Central memory CD8-positive, alpha-beta T cell (primary cell): ENCODE measurements at regions not wholly inside any gene's neighbourhood (a gene's known extent, or its start where the extent isn't known, plus 50 kb on each side); places are given as distances from the start of the nearest gene placed in this dataset.

Source experiments
- ATAC-seq: fragments of 150-1000 bp; cut with Tn5 transposase; replicated peaks from 2 replicates; pipeline ENCODE4 v1.10.0; 2022; ENCODE audit warnings: mild to moderate bottlenecking, moderate FRiP score, moderate number of reproducible peaks; ENCODE audit not compliant: poor library complexity, severe bottlenecking; ENCODE audit errors: extremely low read depth
- DNase-seq, 2 donors: peaks; one replicate each; pipeline ENCODE4 v3.0.0; 2021; ENCODE audit warnings: low spot score in 2 of 2
- H3K27ac Mint-ChIP-seq: one replicate; pipeline ENCODE4 v1.8.0; 2022; ENCODE audit warnings: low read depth, mild to moderate bottlenecking, moderate library complexity, mixed read lengths
- H3K27me3 Mint-ChIP-seq: one replicate; pipeline ENCODE4 v1.8.0; 2022; ENCODE audit warnings: mixed read lengths
- H3K36me3 Mint-ChIP-seq: one replicate; pipeline ENCODE4 v1.8.0; 2022; ENCODE audit warnings: mild to moderate bottlenecking, moderate library complexity, mixed read lengths; ENCODE audit not compliant: insufficient read depth
- H3K4me1 Mint-ChIP-seq: one replicate; pipeline ENCODE4 v1.8.0; 2022; ENCODE audit warnings: mixed read lengths
- H3K4me3 Mint-ChIP-seq: one replicate; pipeline ENCODE4 v1.8.0; 2022; ENCODE audit warnings: mild to moderate bottlenecking, moderate library complexity, mixed read lengths
- H3K9me3 Mint-ChIP-seq: one replicate; pipeline ENCODE4 v1.8.0; 2022; ENCODE audit warnings: mixed read lengths

GRCh38 chr5:96079075-96079474 is 117.4 kb upstream of the ELL2 start:
- H3K27me3 Mint-ChIP-seq, result peaks cover 19% of the 10 kb centered on the region
- H3K9me3 Mint-ChIP-seq, result no peaks in the 10 kb centered on the region
- H3K4me3 Mint-ChIP-seq, result no peak overlapping the region
- H3K27ac Mint-ChIP-seq, result no peak overlapping the region
- DNase-seq (no peak), ATAC-seq (no peak)
- no peaks in the 10 kb centered on the region for H3K4me1 Mint-ChIP-seq
- H3K36me3 Mint-ChIP-seq, result peaks cover 2% of the 10 kb centered on the region

GRCh38 chr5:96076451-96076850 is 114.8 kb upstream of the ELL2 start:
- Mint-ChIP-seq H3K4me1 (no peaks in the 10 kb centered on the region), H3K27me3 (peaks cover 16% of the 10 kb centered on the region), H3K36me3 (peaks cover 2% of the 10 kb centered on the region), H3K9me3 (no peaks in the 10 kb centered on the region), H3K4me3 (no peak overlapping the region), H3K27ac (no peak overlapping the region)
- ATAC-seq, result no peak
- no peak for DNase-seq

GRCh38 chr5:96075579-96076289 is 114.1 kb upstream of the ELL2 start:
- H3K4me1 Mint-ChIP-seq, result no peaks in the 10 kb centered on the region
- H3K27ac Mint-ChIP-seq, result no peak overlapping the region

GRCh38 chr5:96074870-96075269 is 113.2 kb upstream of the ELL2 start:
- Mint-ChIP-seq H3K27me3 (peaks cover 9% of the 10 kb centered on the region), H3K4me3 (no peak overlapping the region), H3K27ac (no peak overlapping the region), H3K9me3 (no peaks in the 10 kb centered on the region), H3K36me3 (peaks cover 2% of the 10 kb centered on the region), H3K4me1 (no peaks in the 10 kb centered on the region)
- DNase-seq (no peak), ATAC-seq (no peak)

More at GRCh38 chr5:96075579-96076289, 114.1 kb upstream of the ELL2 start:
- Mint-ChIP-seq H3K4me3 (no peak overlapping the region), H3K9me3 (no peaks in the 10 kb centered on the region), H3K27me3 (peaks cover 10% of the 10 kb centered on the region), H3K36me3 (peaks cover 2% of the 10 kb centered on the region)
- DNase-seq (no peak), ATAC-seq (no peak)

- no peaks in the 10 kb centered on the region for H3K9me3 Mint-ChIP-seq
- H3K27me3 Mint-ChIP-seq, result peaks cover 9% of the 10 kb centered on the region
- H3K36me3 Mint-ChIP-seq, result peaks cover 2% of the 10 kb centered on the region
- DNase-seq, result no peak
- no peak overlapping the region for H3K4me3 Mint-ChIP-seq
- H3K4me1 Mint-ChIP-seq, result no peaks in the 10 kb centered on the region
- no peak overlapping the region for H3K27ac Mint-ChIP-seq
- ATAC-seq, result no peak
Observed at GRCh38 chr5:96074460-96074859, 112.8 kb upstream of the ELL2 start.

GRCh38 chr5:96072791-96073165 is 111.1 kb upstream of the ELL2 start:
- no peaks in the 10 kb centered on the region for H3K4me1 Mint-ChIP-seq
- peaks cover 6% of the 10 kb centered on the region for H3K27me3 Mint-ChIP-seq
- no peak for ATAC-seq
- no peaks in the 10 kb centered on the region for H3K9me3 Mint-ChIP-seq
- H3K27ac Mint-ChIP-seq, result no peak overlapping the region
- H3K4me3 Mint-ChIP-seq, result no peak overlapping the region
- H3K36me3 Mint-ChIP-seq, result no peaks in the 10 kb centered on the region
- no peak for DNase-seq

- H3K36me3 Mint-ChIP-seq, result no peaks in the 10 kb centered on the region
- no peaks in the 10 kb centered on the region for H3K9me3 Mint-ChIP-seq
- no peak overlapping the region for H3K4me3 Mint-ChIP-seq
- H3K4me1 Mint-ChIP-seq, result no peaks in the 10 kb centered on the region
- DNase-seq (no peak), ATAC-seq (no peak)
- H3K27ac Mint-ChIP-seq, result no peak overlapping the region
- peaks cover 1% of the 10 kb centered on the region for H3K27me3 Mint-ChIP-seq
Observed at GRCh38 chr5:96072138-96072790, 110.6 kb upstream of the ELL2 start.

- no peaks in the 10 kb centered on the region for H3K36me3 Mint-ChIP-seq
- no peak overlapping the region for H3K4me3 Mint-ChIP-seq
- no peak for ATAC-seq
- no peaks in the 10 kb centered on the region for H3K27me3 Mint-ChIP-seq
- H3K9me3 Mint-ChIP-seq, result no peaks in the 10 kb centered on the region
- no peak for DNase-seq
- no peaks in the 10 kb centered on the region for H3K4me1 Mint-ChIP-seq
- H3K27ac Mint-ChIP-seq, result no peak overlapping the region
Observed at GRCh38 chr5:96070622-96071225, 109.1 kb upstream of the ELL2 start.

- H3K27me3 Mint-ChIP-seq, result no peaks in the 10 kb centered on the region
- H3K36me3 Mint-ChIP-seq, result no peaks in the 10 kb centered on the region
- H3K27ac Mint-ChIP-seq, result no peak overlapping the region
- no peaks in the 10 kb centered on the region for H3K9me3 Mint-ChIP-seq
- ATAC-seq (no peak), DNase-seq (no peak)
- no peaks in the 10 kb centered on the region for H3K4me1 Mint-ChIP-seq
- no peak overlapping the region for H3K4me3 Mint-ChIP-seq
Observed at GRCh38 chr5:96067894-96068614, 106.4 kb upstream of the ELL2 start.

GRCh38 chr5:96067251-96067650 is 105.6 kb upstream of the ELL2 start:
- DNase-seq (no peak), ATAC-seq (no peak)
- Mint-ChIP-seq H3K9me3 (no peaks in the 10 kb centered on the region), H3K27me3 (no peaks in the 10 kb centered on the region), H3K4me1 (no peaks in the 10 kb centered on the region), H3K36me3 (no peaks in the 10 kb centered on the region), H3K4me3 (no peak overlapping the region), H3K27ac (no peak overlapping the region)

GRCh38 chr5:96066386-96066719 is 104.7 kb upstream of the ELL2 start:
- no peak overlapping the region for H3K4me3 Mint-ChIP-seq
- ATAC-seq (no peak), DNase-seq (no peak)
- H3K9me3 Mint-ChIP-seq, result no peaks in the 10 kb centered on the region
- no peaks in the 10 kb centered on the region for H3K36me3 Mint-ChIP-seq
- no peaks in the 10 kb centered on the region for H3K4me1 Mint-ChIP-seq
- H3K27me3 Mint-ChIP-seq, result no peaks in the 10 kb centered on the region
- no peak overlapping the region for H3K27ac Mint-ChIP-seq

- no peaks in the 10 kb centered on the region for H3K36me3 Mint-ChIP-seq
- no peak for ATAC-seq
- DNase-seq, result no peak
- H3K27me3 Mint-ChIP-seq, result no peaks in the 10 kb centered on the region
- no peaks in the 10 kb centered on the region for H3K9me3 Mint-ChIP-seq
- no peak overlapping the region for H3K27ac Mint-ChIP-seq
- no peak overlapping the region for H3K4me3 Mint-ChIP-seq
- H3K4me1 Mint-ChIP-seq, result no peaks in the 10 kb centered on the region
Observed at GRCh38 chr5:96065685-96066385, 104.2 kb upstream of the ELL2 start.
